HG02938 (cell line): ENCODE measurements at regions not wholly inside any gene's neighbourhood (a gene's known extent, or its start where the extent isn't known, plus 50 kb on each side); places are given as distances from the start of the nearest gene placed in this dataset.
"Not testable (repeated sequence)": the region's sequence is repeated elsewhere in the genome, so short reads cannot be mapped to it uniquely, and the experiment has no call there.

ENCODE experiments used
- ATAC-seq: cut with Tn5 transposase; IDR thresholded peaks from one replicate; pipeline ENCODE4 v1.9.1; 2021; ENCODE audit warnings: mild to moderate bottlenecking, moderate library complexity; ENCODE audit not compliant: unreplicated experiment

DNA sequence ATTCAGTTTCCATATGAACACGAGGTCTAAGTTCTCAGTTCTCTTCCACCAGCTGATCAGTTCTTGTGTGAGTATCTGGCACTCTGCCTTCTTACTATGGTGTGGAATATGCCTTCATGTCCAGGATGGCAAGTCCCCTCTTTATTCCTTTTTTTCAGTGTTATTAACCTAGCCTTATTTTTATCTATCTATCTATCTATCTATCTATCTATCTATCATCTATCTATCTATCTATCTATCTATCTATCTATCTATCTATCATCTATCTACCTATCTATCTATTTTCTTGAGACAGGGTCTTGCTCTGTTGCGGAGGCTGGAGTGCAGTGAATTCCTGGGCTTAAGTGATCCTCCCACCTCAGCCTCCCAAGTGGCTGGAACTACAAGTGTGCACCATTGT lies 329.2 kb upstream of the TNRC6C start:
- not testable (repeated sequence) for ATAC-seq

- ATAC-seq = no peak
Measured at GRCh38 chr17:77631307-77631706, 327.2 kb upstream of the TNRC6C start.

DNA sequence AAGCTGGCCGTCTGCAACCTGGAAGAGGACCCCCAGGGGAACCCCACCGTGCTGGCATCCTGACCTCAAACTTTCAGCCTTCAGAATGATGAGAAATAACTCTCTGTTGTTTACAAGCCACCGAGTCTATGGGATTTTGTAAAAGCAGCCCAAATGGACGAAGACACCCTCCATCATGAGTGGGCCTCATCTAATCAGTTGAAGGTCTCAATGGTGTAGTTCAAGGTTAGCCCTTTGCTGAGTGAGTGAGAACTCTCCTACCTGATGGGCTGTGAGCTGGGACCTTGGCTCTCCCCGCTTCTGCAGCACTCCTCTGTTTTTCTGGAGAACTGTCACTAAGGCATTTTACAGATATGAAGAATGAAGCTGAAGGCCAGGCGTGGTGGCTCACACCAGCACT lies 325.9 kb upstream of the TNRC6C start:
- ATAC-seq = no peak

DNA sequence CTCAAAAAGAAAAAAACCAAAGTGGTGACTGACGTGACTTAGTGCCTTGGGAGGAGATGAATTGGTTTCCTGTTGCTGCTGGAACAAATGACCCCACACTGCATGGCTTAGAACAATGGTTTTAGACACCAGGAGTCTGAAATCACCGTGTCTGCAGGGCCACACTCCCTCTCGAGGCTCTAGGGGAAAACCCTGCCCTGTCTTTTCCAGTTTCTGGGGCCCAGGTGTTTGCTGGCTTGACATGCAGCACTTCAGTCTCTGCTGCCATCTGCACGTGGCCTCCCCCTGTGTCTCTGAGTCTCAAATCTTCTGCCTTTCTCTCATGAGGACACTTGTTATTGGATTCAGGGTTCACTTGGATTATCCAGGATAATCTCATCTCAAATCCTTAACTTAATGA lies 323.8 kb upstream of the TNRC6C start:
- ATAC-seq = no peak

GRCh38 chr17:77635176-77635575 lies 323.3 kb upstream of the TNRC6C start:
- no peak for ATAC-seq

- ATAC-seq = not testable (repeated sequence)
Measured at GRCh38 chr17:77635785-77636184, 322.7 kb upstream of the TNRC6C start.

GRCh38 chr17:77636835-77637817 lies 321.4 kb upstream of the TNRC6C start:
- ATAC-seq = no peak

DNA sequence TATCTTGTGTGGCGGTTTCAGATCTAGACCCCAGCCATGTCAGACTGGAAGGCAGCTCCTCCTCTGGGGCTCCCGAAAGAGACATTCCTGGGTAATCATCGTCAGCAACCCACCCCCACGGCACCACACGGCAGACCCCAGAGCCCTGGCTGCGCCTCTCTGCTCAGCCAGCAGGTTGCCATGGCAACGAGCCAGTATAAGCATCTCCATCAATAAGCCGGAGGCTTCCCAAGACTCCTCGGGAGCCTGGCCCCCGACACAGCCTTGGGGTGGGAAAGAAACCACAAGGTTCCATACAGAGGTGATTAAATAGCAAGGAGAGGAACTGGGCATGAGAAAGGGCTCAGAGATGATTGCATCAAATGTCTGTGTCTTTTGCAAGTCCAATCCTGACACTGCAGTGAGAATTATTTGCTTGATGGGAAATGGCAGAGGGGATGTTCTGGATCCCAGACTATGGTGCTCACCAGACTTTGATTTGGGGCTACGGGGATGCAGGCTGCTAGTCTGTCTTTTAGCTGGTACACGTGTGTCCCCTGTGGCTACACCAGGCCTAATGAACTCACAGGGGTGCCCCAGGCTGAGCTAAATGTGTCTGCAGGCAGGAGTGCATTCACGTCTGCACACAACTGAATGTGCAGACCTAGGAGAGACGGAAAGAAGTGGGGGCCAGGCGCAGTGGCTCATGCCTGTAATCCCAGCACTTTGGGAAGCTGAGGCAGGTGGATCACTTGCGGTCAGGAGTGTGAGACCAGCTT lies 320.5 kb upstream of the TNRC6C start:
- no peak for ATAC-seq

- ATAC-seq = no peak
Measured at GRCh38 chr17:77640252-77640651, 318.3 kb upstream of the TNRC6C start.

DNA sequence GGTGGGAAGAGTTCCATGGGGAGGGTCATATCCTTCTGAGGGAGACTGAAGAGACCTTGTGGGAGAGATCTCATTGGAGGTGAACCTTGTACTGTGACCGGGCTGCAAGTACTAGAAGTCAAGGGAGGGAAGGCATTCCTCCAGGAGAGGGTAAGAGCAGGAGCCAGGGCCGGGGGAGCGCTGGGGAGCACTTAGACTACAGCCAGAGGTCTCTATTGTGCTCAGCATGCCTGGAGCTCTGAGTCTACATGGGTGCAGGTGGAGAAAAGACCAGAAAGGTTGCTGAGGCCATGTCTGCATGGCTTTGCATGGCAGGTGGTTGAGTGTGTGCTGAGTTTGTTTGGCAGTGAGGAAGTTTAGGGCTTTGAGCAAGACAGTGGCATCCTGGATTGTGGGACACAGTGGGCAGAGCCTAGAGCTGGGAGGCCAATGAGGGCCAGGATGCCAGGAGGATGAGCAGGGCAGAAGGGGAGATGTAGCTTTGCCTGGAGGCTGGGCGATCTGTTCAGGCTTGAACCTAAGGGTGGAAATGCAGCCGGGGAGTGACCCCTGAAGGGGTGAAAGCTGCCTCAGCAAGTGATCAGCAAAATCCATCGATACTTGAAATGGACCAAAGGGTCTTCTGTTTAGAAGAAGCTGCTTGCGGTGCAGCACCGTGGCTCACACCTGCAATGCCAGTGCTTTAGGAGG lies 317.4 kb upstream of the TNRC6C start:
- ATAC-seq = no peak

DNA sequence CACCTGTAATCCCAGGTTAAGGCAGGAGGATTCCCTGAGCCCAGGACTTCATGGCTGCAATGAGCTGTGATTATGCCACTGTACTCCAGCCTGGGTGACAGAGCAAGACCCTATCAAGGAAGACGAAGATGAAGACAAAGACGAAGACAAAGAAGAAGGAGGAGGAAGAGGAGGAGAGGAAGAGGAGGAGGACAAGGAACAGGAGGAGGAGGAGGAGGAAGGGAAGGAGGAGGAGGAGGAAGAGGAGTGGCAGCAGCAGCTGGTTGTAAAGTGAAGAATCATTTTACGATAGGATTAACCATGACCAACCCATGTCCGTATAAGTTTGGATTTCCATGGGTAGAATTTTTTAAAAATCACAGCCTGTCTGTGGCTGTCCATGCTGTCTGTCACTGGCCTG lies 316.8 kb upstream of the TNRC6C start:
- no peak for ATAC-seq

DNA sequence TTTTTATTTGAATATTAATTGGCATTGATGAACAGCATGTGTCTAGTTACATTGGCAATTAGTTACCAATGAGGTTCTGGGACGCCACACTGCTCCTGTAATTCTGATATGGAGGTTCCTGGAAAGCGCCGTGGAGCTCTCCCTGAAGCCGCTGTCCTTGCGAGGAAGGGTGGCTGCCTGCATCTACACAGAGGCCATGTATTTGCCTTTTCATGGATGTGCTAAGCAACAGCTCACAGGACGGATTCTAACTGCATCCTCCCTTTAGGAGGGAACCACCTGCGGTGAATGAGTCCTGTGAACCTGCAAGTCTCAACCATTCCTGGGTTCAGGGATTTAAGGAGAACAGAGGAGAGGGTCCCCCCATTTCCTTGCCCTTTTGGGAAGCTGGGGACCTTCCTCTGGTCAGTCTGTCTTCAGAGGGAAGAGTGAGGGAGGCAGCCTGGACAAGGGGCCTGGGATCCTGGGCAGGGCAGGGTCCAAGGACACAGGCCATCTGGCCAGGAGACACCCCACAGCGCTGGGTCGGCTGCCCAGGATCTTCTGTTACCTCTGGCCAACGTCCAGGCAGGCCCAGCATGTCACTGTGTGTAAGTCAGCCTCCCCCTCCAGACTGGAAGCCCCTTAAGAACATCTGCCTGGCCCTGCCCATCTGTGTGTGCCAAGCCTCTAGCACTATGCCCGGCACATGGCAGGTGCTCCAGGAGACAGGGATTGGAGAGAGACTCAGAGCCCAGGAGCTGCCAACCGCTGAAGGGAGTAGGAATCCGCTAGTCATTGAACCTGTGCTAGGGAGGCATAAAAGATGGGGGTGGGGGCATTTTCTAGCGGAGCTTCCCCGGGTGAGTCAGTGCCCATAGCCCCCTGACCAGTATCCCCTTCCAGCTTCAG lies 314.1 kb upstream of the TNRC6C start:
- no peak for ATAC-seq

GRCh38 chr17:77645072-77646045 lies 313.1 kb upstream of the TNRC6C start:
- no peak for ATAC-seq

DNA sequence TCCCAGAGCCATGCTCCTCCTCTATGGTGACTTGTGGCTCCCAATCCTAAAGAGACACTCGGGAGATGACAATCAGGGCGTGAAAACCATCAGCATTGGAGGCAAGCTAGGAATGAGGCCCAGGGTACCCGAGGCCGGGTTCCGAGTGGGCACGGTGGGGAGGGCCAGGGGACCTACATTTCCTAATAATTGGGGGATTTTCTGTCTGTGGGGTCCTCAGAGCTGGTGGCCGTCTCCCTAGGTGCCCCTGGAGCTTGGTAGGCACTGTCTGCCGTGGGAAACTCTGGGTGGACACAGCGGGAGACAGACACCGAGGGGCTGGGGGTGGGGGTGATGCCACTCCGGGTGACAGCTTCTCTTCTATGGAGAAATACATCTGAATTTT lies 312.5 kb upstream of the TNRC6C start:
- ATAC-seq = no peak

DNA sequence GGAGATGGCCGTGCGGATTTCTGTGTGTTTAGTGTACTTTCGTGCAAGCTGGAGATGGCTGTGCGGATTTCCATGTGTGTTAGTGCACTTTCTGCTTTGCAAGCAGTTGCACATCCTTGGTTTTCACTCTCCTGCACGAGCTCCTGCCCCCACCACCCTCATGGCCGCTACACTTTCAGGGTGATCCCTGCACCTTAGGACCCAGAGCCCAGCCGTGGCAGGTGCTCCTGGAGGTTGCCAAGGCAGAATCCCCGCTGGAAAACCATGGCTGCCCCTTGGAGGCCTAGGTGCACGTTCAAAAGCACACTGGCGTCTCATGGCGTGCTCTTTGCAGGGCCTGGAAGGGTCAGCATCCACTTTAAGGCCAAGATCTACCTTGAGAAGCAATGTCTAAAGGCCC lies 311.0 kb upstream of the TNRC6C start:
- ATAC-seq = no peak

GRCh38 chr17:77649717-77650211 lies 308.7 kb upstream of the TNRC6C start:
- ATAC-seq = no peak

- no peak for ATAC-seq
Measured at GRCh38 chr17:77651988-77652387, 306.5 kb upstream of the TNRC6C start.

DNA sequence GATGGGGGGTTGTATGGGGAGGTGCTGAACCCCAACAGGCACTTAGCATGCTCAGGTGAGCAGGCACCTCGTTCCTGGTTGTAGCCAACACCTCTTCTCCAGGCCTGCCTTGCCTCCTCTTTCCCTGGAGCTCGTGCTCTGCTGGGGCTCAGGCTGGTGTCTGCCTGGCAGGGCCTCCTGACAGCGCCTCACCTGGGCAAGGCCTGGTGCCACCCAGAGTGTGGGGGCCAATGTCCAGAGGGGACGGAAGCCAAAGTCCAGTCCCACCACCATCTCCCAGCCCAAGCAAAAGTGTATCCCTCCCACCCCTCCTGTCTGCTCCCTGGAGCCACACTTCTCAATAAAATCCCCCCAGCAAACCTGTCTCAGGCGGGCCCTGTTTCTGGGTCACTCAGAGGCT lies 304.2 kb upstream of the TNRC6C start:
- no peak for ATAC-seq

DNA sequence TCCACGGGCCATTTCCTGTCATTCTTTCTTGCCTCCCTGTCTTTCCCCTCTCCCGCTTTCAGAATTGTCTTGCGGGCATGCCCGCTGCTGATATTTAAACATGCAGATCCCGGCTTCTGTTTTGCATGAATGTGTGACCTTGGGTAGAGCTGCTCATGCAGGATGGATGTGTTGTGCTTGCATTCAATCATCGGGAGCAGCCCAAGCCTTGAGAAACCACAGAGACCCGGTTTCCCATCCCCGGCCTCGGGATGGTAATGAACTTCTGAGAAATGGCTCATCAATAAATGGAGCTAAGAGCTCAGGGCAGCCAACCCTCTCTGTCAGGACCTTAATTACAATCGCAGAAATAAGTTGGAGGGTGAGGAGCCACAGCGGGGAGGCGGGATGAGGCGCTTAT lies 303.7 kb upstream of the TNRC6C start:
- ATAC-seq = no peak
